Smooth muscle cell of the brain vasculature (primary cell): ENCODE measurements at regions not wholly inside any gene's neighbourhood (a gene's known extent, or its start where the extent isn't known, plus 50 kb on each side); places are given as distances from the start of the nearest gene placed in this dataset.
"Not testable (repeated sequence)": the region's sequence is repeated elsewhere in the genome, so short reads cannot be mapped to it uniquely, and the experiment has no call there.

ENCODE experiments used
- DNase-seq: peaks from one replicate; pipeline ENCODE4 v3.0.0-alpha.2; 2012; ENCODE audit warnings: low read depth, low spot score

DNA sequence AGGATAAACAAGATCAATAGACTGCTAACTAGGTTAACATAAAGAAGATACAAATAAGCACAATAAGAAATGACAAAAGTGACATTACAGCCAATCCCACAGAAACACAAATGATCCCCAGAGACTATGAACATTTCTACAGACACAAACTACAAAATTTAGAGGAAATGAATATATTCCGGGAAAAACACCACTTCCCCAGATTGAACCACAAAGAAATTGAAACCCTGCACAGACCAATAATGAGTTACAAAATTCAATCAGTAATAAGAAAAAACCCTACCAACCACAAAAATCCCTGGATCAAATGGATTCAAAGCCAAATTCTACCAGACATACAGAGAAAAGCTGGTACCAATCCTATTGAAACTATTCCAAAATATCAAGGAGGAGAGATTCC lies 232.4 kb upstream of the RBMS1 start:
- DNase-seq: no peak

DNA sequence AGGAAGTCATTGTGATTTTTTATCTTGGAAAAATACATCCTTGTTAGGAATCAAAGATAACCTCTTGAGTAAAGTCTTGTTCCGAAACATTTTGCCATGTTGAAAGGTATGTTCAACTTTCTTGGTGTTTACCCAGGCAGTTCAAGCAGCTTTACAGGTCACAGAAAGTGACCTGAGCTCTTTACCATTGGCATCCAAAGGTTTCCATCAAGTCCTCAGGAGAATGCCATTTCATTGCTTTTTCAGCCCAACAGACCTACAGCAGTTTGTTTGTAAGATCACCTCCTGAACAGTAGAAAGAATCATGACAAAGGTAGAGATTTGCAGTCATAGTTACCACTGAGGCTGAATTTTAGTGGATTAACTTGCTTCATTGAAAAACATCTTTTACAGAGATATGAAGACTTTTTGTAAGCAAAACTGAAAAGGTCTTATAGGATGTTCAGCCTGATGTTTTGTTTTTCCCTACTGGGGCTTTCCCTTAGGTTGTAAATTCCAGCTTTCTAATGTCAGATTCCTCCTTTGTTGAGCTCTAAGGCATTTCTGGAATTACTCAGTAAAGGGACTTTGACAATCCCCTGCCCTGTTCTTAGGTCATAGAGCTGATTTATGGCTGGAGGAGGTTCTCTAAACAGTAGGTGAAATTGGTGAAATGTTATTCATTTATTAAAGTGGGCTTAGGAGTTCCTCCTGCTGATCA lies 236.8 kb upstream of the RBMS1 start:
- no peak for DNase-seq

DNA sequence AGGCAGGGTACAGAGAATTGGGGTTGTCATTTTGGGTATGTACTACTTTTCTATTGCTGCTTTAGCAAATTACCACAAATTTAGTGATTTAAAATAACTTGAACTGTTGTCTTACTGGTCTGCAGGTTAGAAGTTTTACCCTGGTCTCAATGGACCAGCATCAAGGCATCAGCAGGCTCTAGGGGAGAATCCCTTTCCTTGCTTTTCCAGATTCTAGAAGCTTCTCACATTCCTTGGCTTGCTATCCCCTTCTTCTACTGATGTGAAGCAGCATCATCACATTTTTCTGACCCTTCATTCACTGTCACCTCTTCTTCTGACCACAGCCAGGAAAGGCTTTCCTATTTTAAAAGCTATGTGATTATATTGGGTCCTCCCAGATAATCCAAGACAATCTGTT lies 237.8 kb upstream of the RBMS1 start:
- DNase-seq: no peak

DNA sequence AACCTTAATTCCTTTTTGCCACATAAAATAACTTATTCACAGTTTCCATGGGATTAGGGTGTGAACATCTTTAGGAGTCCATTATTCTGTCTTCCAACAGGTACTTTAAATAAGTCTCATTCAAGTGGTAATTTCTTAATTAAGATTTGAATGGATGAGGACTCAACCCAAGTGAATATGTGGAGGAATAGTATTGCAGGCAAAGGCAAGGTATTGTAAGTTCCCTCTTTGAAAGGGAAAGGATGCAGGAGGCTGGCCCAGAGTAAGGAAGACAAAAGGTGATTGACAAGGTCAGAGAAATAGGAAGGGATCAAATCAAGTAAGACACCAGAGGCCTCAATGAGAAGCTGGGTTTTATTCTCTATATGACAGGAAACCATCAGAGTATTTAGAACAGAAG lies 238.2 kb upstream of the RBMS1 start:
- DNase-seq: no peak

DNA sequence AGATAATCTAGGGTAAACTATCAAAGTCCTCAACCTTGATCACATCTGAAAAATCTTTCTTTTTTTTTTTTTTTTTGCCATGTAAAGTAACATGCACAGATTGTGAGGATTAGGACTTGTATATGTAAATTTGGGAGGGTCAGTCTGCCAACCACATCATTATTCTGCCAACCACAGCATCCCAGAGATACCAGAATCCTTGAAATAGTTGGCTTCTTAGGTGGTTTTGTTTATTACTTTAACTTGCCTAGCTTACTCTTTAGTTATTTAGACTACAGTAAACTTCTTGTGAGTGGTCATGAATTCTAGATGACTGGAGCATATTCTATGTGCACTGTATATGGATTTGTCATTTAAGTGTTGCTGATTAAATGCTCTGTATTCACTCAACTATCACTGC lies 242.1 kb upstream of the RBMS1 start:
- DNase-seq: no peak

DNA sequence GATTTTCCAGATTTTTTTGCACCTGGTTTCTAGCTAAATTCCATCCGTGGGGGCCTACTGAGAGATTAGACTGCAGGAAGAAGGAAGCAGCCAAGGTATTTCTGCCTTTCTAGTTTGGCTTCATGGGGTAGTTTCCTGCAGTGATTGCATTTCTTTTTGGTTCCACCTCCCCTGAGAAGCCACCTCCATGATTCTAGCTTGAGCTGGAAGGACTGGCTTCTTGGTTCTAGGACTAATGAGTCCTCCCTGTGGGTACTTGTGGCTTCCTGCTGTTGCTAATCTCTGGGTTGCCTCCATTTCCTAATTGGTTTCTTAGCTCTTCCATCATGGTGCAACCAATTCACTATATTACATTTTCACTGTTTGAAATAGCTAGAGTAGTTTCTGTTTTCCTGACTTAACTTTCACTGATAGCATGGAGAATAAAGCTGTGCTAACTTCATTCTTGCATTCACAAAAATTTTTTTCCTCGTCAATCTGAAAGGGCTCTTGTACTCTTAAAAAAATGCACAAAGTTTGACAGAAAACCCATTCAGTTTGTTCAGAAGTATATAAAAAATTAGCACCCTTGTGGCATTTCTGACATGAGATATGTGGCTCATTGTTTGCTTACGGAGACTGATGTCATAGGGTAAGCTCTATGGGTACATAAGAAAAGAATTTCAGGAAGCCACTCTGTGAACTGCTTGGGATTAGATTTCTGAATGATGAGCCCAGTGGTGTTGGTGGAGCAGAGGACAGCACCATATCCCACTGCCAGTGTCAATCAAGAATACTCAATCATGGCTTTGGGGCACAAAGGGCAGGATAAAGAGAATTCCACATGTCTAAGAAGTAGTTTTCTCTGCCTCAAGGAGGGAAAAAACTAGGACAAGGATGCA lies 242.8 kb upstream of the RBMS1 start:
- DNase-seq: no peak

DNA sequence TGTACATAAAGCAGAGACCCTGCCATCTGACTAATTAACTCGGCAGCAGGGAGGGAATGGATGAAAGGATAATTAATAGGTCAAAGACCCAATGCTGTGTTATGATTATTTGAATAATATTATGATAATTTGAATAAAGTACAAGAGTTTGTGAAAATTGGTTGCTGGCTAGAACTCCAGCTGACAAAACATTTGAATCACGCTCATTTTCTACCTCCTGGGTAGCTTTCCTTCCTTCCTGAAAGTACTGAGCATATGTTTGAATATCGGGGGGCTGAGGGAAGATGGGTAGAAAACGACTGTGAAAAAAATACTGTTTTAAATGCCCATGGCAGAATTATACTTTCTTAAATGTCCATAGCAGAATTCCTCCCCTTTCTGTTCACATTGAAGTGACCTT lies 243.6 kb upstream of the RBMS1 start:
- DNase-seq: no peak

DNA sequence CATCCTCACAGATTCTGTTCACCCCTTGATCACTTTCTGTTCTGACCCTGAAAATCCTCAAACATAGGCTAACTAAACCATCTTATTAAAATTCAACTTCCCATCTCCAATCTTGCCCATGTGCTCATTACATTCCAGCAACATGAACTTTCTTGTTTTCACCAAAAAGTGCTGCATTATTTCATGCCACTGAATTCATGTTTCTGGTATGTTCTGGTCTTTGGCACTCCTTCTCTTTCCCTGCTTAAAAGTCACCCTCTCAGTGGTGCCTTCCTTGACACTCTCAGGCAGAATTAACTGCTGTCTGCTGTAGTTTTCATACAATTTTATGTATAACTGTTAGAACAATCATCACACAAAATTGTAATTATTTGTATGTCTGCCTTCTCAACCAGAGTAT lies 247.7 kb upstream of the RBMS1 start:
- no peak for DNase-seq

DNA sequence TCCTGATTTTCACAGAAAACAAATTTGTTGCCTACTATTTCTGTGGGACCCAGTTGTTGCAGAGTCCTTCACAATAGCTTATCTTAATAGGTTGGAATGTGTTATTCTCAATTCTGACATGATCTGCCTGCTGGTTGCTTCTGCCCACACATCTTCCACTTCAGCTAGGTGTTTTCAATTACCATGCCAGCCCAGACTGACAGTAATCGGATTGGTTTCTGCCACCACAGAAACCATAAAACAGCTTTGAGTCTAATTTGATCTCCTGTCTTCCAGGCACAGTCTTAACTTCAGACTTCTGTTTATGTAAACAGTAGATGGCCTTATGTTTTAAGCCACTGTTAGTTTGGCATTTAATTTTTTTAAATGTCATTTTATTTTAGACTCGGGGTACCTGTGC lies 248.2 kb upstream of the RBMS1 start:
- DNase-seq: no peak

DNA sequence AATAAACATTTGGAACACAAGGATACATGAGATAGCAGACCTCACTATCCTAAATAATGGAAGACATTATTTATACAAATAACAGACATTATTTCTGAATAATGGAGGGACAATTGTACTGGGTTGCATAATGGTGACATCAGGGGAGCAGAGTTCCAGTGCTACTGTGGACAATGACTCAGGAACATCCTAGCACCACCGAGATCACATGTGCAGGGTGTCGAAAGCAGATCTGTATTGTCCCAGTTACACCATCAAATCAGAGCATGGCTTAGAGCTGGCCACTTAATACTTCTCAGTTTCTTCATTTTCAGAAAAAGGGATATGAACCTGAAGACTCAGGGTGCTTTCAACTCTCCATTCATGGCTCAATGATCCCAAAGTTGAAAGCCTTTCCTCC lies 249.1 kb upstream of the RBMS1 start:
- no peak for DNase-seq

DNA sequence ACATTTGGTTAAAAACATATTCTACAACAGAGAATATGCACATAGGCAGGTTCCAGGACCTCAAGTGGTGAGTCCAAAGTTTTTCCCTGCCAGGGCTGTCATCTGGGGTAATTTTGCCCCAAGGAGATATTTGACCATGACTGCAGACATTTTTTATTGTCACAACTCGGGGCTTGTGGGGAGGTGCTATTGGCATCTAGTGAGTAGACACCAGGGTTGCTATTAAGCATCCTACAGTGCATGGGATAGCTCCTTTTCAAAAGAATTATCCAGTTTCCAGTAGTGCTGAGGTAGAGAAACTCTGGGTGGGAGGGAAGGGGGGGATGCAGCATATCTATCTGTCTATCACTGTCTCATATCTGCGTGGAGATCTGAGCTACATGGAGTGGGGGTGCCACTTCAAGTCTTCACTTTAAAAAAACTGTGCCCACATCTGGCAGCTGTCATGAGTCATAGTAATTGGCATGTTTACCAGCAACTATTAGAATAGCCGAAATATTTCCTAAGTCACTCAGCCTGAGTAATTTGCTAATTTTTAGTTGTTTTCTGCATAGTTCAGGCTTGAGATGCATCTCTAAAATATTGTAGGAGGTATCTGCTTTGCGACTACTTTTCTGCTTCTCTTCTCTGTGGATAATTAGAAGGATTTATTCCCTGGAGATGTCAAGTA lies 254.0 kb upstream of the RBMS1 start:
- DNase-seq: no peak

DNA sequence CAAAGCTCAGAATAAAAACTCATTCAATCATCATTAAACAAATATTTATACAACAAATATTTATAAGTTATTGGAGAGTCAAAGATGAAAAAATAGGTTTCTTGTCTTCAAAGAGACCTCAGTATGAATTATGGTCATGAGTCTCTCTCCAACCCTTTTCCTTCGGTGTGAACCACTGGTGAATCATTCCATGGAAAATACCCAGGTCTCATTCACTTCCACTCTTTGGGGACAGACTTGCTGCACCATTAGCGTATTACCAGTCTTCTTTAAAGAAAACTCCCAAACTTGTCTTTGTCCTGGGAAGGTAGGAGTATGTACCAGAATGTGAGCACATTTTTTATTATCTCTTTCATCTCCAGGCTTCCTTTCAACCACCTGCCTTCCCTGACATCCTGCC lies 257.4 kb upstream of the RBMS1 start:
- DNase-seq: no peak

DNA sequence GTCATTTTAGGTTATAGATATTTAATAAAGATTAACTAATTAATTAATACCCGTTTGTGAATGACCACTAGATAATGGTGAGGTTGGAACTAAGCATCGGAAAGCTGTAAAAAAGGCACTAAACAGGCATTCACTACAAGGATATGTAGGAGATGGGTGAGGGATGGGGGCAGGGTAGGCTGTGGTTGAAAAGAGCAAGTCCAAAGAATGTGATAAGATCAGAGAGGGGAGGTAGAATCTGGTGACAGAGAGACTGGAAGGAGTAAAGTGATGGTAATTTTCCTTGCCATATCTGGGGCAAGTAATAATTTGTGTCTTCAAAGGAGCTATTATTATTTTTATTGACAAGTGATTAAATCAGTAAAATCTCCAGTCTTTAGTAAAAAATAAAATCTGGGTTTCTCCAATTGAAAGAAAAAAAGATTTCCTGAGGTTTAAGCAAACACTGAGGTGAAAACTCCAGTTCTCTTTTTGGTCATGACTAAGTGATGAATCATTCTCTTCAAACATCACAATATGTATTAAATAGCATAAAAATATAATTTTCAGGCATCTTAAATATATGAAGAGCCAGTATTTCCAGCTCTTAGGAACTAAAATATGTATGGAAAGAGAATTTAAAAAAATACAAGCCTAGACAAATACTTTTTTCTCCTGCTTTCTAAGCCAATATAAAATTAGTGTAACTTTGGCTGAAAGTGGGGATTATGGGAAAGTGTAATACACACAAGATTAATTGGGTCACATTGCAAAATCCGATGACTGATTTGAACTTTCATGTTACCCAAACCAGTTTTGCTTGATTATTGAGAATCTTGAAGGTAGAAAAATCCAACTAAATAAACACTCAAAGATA lies 259.1 kb upstream of the RBMS1 start:
- no peak for DNase-seq

DNA sequence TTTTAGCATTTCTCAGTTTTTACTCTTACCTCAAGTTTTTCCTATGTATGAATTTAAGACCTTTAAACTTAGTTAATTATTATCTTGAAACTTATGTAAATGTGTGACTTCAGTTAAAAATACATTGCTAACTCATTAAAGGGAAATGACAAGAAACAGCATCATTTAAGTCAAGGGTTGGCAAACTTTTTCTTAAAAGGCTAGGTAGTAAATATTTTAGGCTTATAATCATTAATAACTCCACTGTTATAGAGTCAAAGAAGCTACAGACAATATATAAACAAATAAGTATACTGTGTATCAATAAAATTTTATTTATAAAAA lies 259.7 kb upstream of the RBMS1 start:
- DNase-seq: no peak

DNA sequence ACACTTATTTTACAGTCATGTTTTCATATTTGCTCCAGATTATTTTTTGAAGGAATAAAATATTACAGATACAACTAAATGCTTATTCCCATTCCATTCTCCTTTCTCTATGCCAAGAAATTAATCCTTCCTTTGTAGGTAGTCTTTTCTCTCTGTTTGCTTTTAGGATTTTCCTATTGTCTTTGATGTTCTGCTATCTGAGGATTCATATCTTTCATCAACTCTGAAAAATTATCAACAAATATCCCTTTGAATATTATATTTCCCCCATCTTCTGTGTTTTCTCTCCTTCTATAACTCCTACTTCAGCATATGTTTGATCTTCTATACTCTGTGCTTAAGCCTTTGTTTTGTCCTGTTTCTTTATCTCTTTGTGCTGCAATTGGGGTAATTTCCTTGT lies 260.4 kb upstream of the RBMS1 start:
- no peak for DNase-seq

DNA sequence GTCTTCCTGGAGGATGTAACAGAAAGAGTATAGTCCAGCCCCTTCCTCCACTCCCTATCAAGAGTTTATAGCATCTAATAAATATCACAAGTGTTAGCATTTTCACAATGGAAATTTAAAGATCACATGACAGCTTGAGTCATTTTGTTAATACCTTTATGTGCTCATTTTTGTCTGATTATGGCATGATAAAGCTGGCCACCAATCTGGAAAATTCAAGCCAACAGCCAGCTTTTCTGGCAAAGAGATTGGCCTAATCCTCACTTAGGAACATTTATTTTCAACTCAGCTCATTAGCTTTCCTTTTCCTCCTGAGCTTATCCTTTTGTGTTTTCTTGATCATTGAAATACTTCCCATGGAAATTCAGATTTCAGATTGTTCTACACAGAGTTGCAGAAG lies 262.9 kb upstream of the RBMS1 start:
- no peak for DNase-seq

DNA sequence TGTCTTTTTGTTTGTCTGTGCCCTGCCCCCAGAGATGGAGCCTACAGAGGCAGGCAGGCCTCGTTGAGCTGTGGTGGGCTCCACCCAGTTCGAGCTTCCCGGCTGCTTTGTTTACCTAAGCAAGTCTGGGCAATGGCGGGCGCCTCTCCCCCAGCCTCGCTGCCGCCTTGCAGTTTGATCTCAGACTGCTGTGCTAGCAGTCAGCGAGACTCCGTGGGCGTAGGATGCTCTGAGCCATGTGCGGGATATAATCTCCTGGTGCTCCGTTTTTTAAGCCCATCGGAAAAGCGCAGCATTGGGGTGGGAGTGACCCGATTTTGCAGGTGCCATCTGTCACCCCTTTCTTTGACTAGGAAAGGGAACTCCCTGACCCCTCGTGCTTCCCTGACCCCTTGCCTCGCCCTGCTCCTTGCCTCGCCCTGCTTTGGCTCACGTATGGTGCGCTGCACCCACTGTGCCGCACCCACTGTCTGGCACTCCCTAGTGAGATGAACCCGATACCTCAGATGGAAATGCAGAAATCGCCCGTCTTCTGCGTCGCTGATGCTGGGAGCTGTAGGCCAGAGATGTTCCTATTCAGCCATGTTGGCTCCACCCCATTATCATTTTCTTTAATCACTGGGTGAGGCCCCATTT lies 269.0 kb upstream of the RBMS1 start:
- not testable (repeated sequence) for DNase-seq

DNA sequence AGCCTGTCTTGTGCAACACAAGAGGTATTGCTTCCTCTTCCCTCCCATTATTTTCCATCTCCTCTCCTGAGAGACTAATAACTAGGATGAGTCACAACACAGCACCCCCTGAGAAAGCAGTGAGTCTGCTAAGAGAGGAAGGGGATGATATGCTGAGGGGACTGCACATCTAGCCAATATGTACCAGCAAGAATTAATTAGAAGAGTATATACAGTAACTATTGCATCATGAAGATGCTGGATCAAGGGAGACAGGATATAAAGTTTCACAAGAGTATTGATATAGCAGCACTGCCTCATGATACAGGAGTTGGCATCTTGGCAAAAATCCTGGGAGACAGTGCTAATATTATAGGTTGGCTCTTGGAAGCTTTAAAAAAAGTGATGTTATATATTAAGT lies 289.9 kb upstream of the RBMS1 start:
- DNase-seq: no peak

DNA sequence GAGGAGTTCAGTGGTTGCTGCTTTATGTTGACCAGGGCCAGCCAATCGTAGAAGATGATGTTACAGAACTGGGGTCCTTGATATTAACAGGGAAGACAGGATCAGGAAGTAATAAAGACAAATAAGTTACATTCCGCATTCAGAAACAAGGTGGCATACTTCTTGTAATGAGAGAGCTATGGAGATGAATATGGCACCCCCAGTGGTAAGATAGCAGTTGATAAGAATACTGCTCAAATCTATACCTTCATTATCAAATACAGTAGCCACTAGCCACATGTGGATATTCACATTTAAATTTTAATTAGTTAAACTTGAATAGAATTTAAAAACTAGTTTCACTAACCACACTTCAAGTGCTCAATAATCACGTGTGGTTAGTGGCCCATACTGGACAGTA lies 290.4 kb upstream of the RBMS1 start:
- DNase-seq: no peak

DNA sequence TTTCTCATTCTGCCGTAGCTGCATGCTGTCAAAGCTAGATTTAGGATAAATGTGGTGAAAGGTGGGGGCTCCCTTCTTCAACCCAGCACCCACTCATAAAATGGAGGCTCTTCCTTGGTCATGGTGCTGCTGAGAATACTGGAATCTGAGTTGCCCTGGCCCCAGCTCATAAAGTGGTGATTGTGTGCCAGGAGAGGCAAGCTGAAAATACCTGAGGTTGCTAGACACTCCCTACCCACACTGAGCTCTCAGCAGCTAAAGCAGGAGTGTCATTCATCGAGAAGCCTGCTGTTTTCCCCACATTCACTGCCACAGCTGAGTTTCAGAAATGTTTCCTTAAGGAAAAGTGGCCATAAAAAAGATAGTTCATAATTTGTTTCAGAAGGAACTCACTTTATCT lies 297.1 kb upstream of the RBMS1 start:
- DNase-seq: no peak

DNA sequence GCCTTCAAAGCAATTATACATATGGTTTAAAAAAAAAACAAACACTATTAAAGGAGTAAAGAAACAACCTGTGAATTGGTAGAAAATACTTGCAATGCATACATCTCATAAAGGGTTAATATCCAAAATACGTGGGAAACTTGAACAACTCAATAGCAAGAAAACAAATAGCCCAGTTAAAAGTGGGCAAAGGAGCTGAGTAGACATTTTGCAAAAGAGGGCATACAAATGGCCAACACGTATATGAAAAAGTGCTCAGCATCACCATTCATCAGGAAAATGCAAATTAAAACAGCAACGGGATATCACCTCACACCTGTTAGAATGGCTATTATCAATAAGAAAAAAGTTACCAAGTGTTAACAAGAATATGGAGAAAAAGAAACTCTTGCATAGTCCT lies 298.3 kb upstream of the RBMS1 start:
- DNase-seq: no peak

DNA sequence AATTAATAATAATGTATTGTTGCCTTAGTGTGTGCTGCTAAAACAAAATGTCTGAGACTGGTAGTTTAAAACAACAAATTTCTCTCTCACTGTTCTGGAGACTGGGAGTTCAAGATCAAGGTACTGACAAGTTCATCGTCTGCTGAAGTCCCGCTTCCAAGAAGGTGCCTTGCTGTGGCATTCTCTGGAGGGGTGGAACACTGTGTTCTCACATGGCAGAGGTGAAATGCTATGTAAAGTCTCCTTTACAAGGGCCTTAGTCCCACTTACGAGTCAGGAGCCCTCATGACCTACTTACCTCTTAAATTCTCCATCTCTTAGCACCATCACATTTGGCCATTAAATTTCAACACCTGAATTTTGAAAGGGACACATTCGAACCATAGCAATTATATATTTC lies 299.2 kb upstream of the RBMS1 start:
- no peak for DNase-seq
